H9 (cell line): ENCODE measurements at regions not wholly inside any gene's neighbourhood (a gene's known extent, or its start where the extent isn't known, plus 50 kb on each side); places are given as distances from the start of the nearest gene placed in this dataset.
A peak's percentile ranks its signal among the peaks of the same experiment; 100 is the strongest.

Source experiments
- DNase-seq: peaks from one replicate; pipeline ENCODE4 v3.0.0-alpha.2; 2017
- H2AFZ ChIP-seq: one replicate; pipeline ENCODE4 v1.6.1; 2013; ENCODE audit warnings: mild to moderate bottlenecking, low read length, control low read depth, moderate library complexity
- H2AK5ac ChIP-seq: 2 replicates; pipeline ENCODE4 v1.6.1; 2013; ENCODE audit warnings: low read length, control low read depth, mixed read lengths; ENCODE audit not compliant: insufficient read length
- H2BK120ac ChIP-seq: one replicate; pipeline ENCODE4 v1.6.1; 2013; ENCODE audit warnings: low read depth, mild to moderate bottlenecking, low read length, control low read depth, inconsistent platforms; ENCODE audit not compliant: poor library complexity, severe bottlenecking
- H2BK12ac ChIP-seq: 2 replicates; pipeline ENCODE4 v1.6.1; 2013; ENCODE audit warnings: low read length, control low read depth, mixed read lengths, low read depth; ENCODE audit not compliant: insufficient read length
- H2BK15ac ChIP-seq: 2 replicates; pipeline ENCODE4 v1.6.1; 2013; ENCODE audit warnings: low read depth, low read length, control low read depth
- H2BK20ac ChIP-seq: one replicate; pipeline ENCODE4 v1.6.1; 2013; ENCODE audit warnings: low read depth, mild to moderate bottlenecking, low read length, control low read depth, inconsistent platforms; ENCODE audit not compliant: poor library complexity, severe bottlenecking
- H2BK5ac ChIP-seq: 2 replicates; pipeline ENCODE4 v1.6.1; 2013; ENCODE audit warnings: low read length, control low read depth, mixed read lengths; ENCODE audit not compliant: insufficient read length
- H3K14ac ChIP-seq: 2 replicates; pipeline ENCODE4 v1.6.1; 2013; ENCODE audit warnings: low read length, control low read depth; ENCODE audit not compliant: insufficient read depth
- H3K18ac ChIP-seq: 2 replicates; pipeline ENCODE4 v1.6.1; 2013; ENCODE audit warnings: low read depth, mild to moderate bottlenecking, mixed read lengths, low read length, control low read depth; ENCODE audit not compliant: insufficient read length
- H3K23ac ChIP-seq: 2 replicates; pipeline ENCODE4 v1.6.1; 2013; ENCODE audit warnings: low read length, control low read depth, mixed read lengths, low read depth; ENCODE audit not compliant: insufficient read length
- H3K23me2 ChIP-seq: 2 replicates; pipeline ENCODE4 v1.6.1; 2013; ENCODE audit warnings: low read depth, mild to moderate bottlenecking, mixed read lengths, low read length, control low read depth; ENCODE audit not compliant: insufficient read length, poor library complexity, severe bottlenecking
- H3K27ac ChIP-seq: 2 replicates; pipeline ENCODE4 v1.5.1; 2013; ENCODE audit warnings: low read length, control low read depth, mixed read lengths, low read depth; ENCODE audit not compliant: insufficient read length
- H3K27me3 ChIP-seq: 2 replicates; pipeline ENCODE4 v1.6.1; 2013; ENCODE audit warnings: low read length, control low read depth, inconsistent platforms; ENCODE audit not compliant: insufficient read depth
- H3K4ac ChIP-seq: 2 replicates; pipeline ENCODE4 v1.6.1; 2013; ENCODE audit warnings: low read depth, mild to moderate bottlenecking, control low read depth, inconsistent platforms, low read length, moderate library complexity
- H3K4me1 ChIP-seq: 2 replicates; pipeline ENCODE4 v1.6.1; 2013; ENCODE audit warnings: low read length, control low read depth, inconsistent platforms; ENCODE audit not compliant: insufficient read depth
- H3K4me2 ChIP-seq: 2 replicates; pipeline ENCODE4 v1.6.1; 2013; ENCODE audit warnings: low read length, control low read depth, mixed read lengths; ENCODE audit not compliant: insufficient read length, insufficient read depth
- H3K56ac ChIP-seq: 2 replicates; pipeline ENCODE4 v1.6.1; 2013; ENCODE audit warnings: low read depth, mild to moderate bottlenecking, mixed read lengths, low read length, control low read depth; ENCODE audit not compliant: insufficient read length
- H3K79me1 ChIP-seq: 2 replicates; pipeline ENCODE4 v1.6.1; 2013; ENCODE audit warnings: low read depth, mild to moderate bottlenecking, moderate library complexity, low read length, control low read depth, inconsistent platforms; ENCODE audit not compliant: insufficient read depth, poor library complexity, severe bottlenecking
- H3K79me2 ChIP-seq: 2 replicates; pipeline ENCODE4 v1.6.1; 2013; ENCODE audit warnings: low read length, control low read depth, inconsistent platforms; ENCODE audit not compliant: insufficient read depth
- H3K9ac ChIP-seq: 2 replicates; pipeline ENCODE4 v1.6.1; 2013; ENCODE audit warnings: low read length, control low read depth, mixed read lengths; ENCODE audit not compliant: insufficient read length; ENCODE audit errors: extremely low read depth
- H3K9me3 ChIP-seq: one replicate; pipeline ENCODE4 v1.6.1; 2013; ENCODE audit warnings: low read depth, low read length, inconsistent platforms; ENCODE audit not compliant: control insufficient read depth
- H3T11ph ChIP-seq: one replicate; pipeline ENCODE4 v1.6.1; 2013; ENCODE audit warnings: mild to moderate bottlenecking, low read length, control low read depth, inconsistent platforms
- H4K20me1 ChIP-seq: one replicate; pipeline ENCODE4 v1.6.1; 2013; ENCODE audit not compliant: control insufficient read depth, insufficient read length, insufficient read depth
- H4K5ac ChIP-seq: 2 replicates; pipeline ENCODE4 v1.6.1; 2013; ENCODE audit warnings: low read depth, mild to moderate bottlenecking, mixed read lengths, low read length, control low read depth; ENCODE audit not compliant: insufficient read length
- H4K8ac ChIP-seq: replicated peaks from 2 replicates; pipeline ENCODE4 v1.6.1; 2013; ENCODE audit warnings: low read length, control low read depth, mixed read lengths, low read depth; ENCODE audit not compliant: insufficient read length
- H4K91ac ChIP-seq: 2 replicates; pipeline ENCODE4 v1.6.1; 2013; ENCODE audit warnings: low read depth, mild to moderate bottlenecking, moderate library complexity, mixed read lengths, low read length, control low read depth; ENCODE audit not compliant: insufficient read length
- H3K27ac Mint-ChIP-seq, 3 experiments: 2 replicates in 2 of 3; 3 replicates in 1 of 3; pipeline ENCODE4 v1.8.0; 2020 to 2021; ENCODE audit warnings: mixed read lengths in 3 of 3, mild to moderate bottlenecking in 1 of 3, moderate library complexity in 1 of 3
- H3K27me3 Mint-ChIP-seq: 2 replicates; pipeline ENCODE4 v1.8.0; 2021; ENCODE audit warnings: low read depth, mild to moderate bottlenecking, moderate library complexity, mixed read lengths
- H3K36me3 Mint-ChIP-seq, 3 experiments: 2 replicates in 2 of 3; 3 replicates in 1 of 3; pipeline ENCODE4 v1.8.0; 2020 to 2021; ENCODE audit warnings: low read depth in 3 of 3, mixed read lengths in 3 of 3; ENCODE audit not compliant: insufficient read depth in 1 of 3
- H3K4me1 Mint-ChIP-seq, 2 experiments: 2 replicates each; pipeline ENCODE4 v1.8.0; 2020; ENCODE audit warnings: mixed read lengths in 2 of 2
- H3K4me3 Mint-ChIP-seq, 2 experiments: 2 replicates in 1 of 2; 3 replicates in 1 of 2; pipeline ENCODE4 v1.8.0; 2020 to 2021; ENCODE audit warnings: mild to moderate bottlenecking in 2 of 2, mixed read lengths in 2 of 2, moderate library complexity in 1 of 2
- H3K9me3 Mint-ChIP-seq, 2 experiments: 2 replicates in 1 of 2; 3 replicates in 1 of 2; pipeline ENCODE4 v1.8.0; 2020; ENCODE audit warnings: mild to moderate bottlenecking in 2 of 2, mixed read lengths in 2 of 2, moderate library complexity in 1 of 2
- CTCF ChIP-seq: fragments of 200-600 bp; sonication (generic); conservative IDR thresholded peaks from 3 replicates; pipeline ENCODE4 v1.8.0; 2021; ENCODE audit warnings: antibody characterized with exemption, mild to moderate bottlenecking
- WGBS: extraction: QIAGEN DNeasy Blood & Tissue Kit; methylation state at CpG from one replicate; pipeline ENCODE4 v1.1.7; 2013; ENCODE audit warnings: missing lambda C conversion rate, low lambda C conversion rate, mixed read lengths; ENCODE audit not compliant: insufficient read length; ENCODE audit errors: extremely low coverage; 5-methylcytosine and 5-hydroxymethylcytosine counted together

GRCh38 chr11:27187075-27187847, 146.6 kb downstream of the BBOX1 start:
- peaks cover 0 to 6% of the 10 kb centered on the region in 2 experiments; a peak in 2 of 5 replicates for H3K9me3 Mint-ChIP-seq
- TF ChIP-seq CTCF, result no peak
- no peak overlapping the region for H4K8ac ChIP-seq
- no peak overlapping the region for H2BK12ac ChIP-seq
- no peaks in the 10 kb centered on the region for H4K20me1 ChIP-seq
- H2BK5ac ChIP-seq, result no peak overlapping the region
- no peak overlapping the region for H3K4me2 ChIP-seq
- no peak overlapping the region for H3T11ph ChIP-seq
- H3K27ac Mint-ChIP-seq, result peak overlapping the region in 1 of 3 experiments; percentile 20; a peak in 1 of 7 replicates
- no peaks in the 10 kb centered on the region for H3K27me3 ChIP-seq
- H3K56ac ChIP-seq, result no peak overlapping the region
- no peak overlapping the region for H3K14ac ChIP-seq
- H3K9ac ChIP-seq, result no peak overlapping the region
- H3K4ac ChIP-seq, result no peak overlapping the region
- no peak overlapping the region for H2AFZ ChIP-seq
- DNase-seq, result no peak
- H4K91ac ChIP-seq, result no peak overlapping the region
- no peak overlapping the region for H4K5ac ChIP-seq
- H3K18ac ChIP-seq, result no peak overlapping the region
- H2BK120ac ChIP-seq, result no peak overlapping the region
- H2BK20ac ChIP-seq, result no peak overlapping the region
- no peaks in the 10 kb centered on the region for H3K23me2 ChIP-seq
- no peaks in the 10 kb centered on the region for H3K79me2 ChIP-seq
- H3K23ac ChIP-seq, result no peak overlapping the region
- H3K4me3 Mint-ChIP-seq, result no peak overlapping the region
- no peaks in the 10 kb centered on the region for H3K79me1 ChIP-seq
- no CpG with 5 or more reads among the region's 4 CpGs for WGBS
- H2BK15ac ChIP-seq, result no peak overlapping the region
- H3K4me1 Mint-ChIP-seq, result peaks cover 8% of the 10 kb centered on the region in 2 experiments
- H3K27me3 Mint-ChIP-seq, result no peaks in the 10 kb centered on the region
- no peaks in the 10 kb centered on the region for H3K4me1 ChIP-seq
- H3K9me3 ChIP-seq, result no peaks in the 10 kb centered on the region
- no peak overlapping the region for H3K27ac ChIP-seq
- H3K36me3 Mint-ChIP-seq, result peaks cover 0 to 8% (median 0%) of the 10 kb centered on the region in 3 experiments; a peak in 2 of 7 replicates
- no peak overlapping the region for H2AK5ac ChIP-seq
